GM18498 (cell line): ENCODE measurements at regions not wholly inside any gene's neighbourhood (a gene's known extent, or its start where the extent isn't known, plus 50 kb on each side); places are given as distances from the start of the nearest gene placed in this dataset.
"Not testable (repeated sequence)": the region's sequence is repeated elsewhere in the genome, so short reads cannot be mapped to it uniquely, and the experiment has no call there.

ENCODE experiments used
- ATAC-seq: cut with Tn5 transposase; IDR thresholded peaks from one replicate; pipeline ENCODE4 v1.9.1; 2021; ENCODE audit warnings: mild to moderate bottlenecking, moderate library complexity; ENCODE audit not compliant: unreplicated experiment

DNA sequence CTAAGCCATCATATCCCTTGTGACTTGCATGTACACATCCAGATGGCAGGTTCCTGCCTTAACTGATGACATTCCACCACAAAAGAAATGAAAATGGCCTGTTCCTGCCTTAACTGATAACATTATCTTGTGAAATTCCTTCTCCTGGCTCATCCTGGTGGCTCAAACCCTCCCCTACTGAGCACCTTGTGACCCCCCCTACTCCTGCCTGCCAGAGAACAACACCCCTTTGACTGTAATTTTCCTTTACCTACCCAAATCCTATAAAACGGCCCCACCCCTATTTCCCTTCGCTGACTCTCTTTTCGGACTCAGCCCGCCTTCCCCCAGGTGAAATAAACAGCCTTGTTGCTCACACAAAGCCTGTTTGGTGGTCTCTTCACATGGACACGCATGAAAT, 390.0 kb downstream of the TUSC1 start:
- ATAC-seq, result not testable (repeated sequence)

DNA sequence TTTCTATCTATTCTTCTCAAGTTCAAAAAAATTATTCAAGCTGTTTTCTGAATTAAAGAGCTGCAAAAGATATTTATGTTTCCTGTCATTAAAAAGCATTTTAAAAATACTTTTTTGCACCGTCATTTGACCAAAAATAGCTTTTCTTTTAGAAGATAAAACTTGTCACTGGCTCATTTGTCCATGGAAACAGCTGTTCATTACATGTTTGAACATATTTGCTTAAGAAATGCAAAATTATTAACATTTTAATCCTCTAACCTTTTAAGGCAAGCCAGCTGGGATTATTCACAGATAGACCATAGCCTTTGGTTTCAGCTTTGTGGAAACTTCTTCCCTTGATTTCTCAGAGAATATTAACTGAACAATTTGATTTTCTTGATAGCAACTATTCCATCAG, 393.9 kb downstream of the TUSC1 start:
- ATAC-seq, result no peak

DNA sequence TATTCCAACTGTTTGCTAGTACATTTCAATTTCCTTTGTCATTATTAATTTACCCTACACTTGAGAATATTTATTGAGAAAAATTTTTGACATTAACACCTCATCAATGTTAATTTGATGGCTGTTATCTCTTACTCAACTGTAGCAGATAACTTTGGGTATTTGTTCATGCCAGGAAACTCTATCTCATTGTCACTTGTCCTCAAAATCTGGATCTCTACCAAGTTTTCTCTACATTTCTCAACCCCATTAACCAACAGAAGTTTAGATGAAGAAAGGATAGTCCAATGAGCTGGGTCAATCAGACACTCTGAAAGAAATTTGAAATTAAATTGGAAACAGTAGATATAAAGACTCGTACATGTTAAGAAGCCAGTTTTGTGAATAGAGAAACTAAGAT, 395.3 kb downstream of the TUSC1 start:
- ATAC-seq, result no peak

DNA sequence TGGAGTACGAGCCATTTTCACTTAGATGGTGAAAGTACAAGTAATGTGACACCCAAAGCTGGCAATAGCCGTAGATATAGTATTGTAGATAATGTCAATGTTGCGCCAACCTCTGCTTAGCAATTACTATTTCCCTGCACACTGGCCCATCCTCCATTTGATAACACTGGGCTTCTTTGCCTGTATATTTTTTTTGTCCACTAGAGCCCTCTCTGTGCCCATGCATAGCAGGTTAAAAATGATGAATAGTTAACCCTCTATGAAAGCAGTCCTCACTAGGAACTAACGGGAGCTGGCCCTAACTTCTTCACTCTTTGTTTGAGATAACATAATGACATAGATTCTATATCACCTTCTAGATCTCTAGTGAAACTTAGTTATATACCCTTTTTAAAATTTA, 416.8 kb downstream of the TUSC1 start:
- no peak for ATAC-seq

DNA sequence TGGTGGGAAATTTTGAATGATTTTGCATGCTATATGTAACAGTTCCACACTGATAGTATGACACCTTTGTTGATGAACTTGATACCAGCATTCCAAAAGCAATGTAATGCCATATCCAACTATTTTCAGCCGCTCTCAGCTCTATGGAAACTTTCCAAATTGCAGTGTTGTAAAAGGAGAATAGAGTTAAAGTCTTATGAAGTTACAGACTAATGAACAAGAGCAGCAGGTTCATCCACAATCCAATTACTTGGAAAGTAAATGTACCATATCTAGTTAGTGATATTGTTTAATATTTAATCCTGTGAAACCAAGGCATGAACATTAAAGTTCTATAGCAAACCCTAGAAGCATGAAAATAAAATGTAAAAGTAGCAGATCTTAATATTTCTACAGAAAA, 418.2 kb downstream of the TUSC1 start:
- ATAC-seq, result no peak

DNA sequence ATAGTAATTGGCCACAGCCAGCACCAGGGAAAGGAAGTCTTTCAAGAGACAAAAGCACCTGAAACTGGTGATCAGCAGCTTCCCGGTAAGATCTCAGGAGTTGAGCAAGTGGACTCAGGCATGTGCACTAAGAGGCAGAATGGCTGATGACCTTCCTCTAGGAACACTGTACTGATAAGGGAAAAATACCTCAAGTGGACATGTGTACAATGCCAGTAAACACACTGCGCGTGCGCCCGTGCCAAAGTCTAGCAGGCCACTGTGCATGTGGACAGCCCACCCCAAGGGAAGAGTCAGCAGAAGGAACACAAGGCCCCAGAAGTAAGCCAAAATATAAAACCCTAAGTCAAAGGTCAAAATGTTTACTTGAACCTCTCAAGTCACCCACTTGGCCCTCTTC, 423.0 kb downstream of the TUSC1 start:
- ATAC-seq, result no peak

DNA sequence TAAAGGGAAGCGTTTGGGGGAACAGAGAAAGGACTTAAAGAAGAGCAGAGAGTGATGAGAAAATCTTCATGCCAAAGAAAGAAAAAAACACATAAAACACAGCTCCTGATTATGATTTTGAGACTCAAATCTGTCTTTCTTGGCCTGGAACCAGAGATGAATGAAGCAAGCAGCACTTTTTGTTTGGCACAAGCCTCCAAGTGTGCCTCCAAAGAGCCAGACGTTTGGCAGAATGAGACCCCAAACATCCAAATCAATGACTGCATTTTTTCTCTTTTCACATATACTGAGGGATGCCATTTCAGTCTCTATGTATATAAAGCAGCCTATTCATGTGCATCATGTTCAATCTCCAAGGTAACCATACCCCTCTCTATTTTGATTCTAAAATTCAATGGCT, 424.2 kb downstream of the TUSC1 start:
- ATAC-seq, result no peak

DNA sequence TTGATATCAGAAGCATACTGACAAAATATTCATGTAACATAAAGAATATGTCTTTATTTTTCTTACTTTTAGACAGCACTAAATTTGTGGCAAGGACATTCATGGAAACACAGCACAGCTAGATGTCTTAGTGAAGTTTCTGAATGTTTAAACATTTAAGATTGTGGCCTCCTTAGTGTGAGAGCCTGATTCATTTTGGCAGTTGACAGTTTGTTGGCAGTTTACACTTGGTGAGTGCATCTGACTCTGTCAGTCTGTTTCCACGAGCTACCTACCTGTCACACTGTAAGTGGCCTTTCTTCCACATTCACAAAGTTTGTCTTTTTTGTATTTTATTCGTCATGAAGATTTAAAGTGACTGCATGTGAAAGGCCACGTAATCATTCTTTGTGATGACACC, 436.8 kb downstream of the TUSC1 start:
- ATAC-seq, result no peak

DNA sequence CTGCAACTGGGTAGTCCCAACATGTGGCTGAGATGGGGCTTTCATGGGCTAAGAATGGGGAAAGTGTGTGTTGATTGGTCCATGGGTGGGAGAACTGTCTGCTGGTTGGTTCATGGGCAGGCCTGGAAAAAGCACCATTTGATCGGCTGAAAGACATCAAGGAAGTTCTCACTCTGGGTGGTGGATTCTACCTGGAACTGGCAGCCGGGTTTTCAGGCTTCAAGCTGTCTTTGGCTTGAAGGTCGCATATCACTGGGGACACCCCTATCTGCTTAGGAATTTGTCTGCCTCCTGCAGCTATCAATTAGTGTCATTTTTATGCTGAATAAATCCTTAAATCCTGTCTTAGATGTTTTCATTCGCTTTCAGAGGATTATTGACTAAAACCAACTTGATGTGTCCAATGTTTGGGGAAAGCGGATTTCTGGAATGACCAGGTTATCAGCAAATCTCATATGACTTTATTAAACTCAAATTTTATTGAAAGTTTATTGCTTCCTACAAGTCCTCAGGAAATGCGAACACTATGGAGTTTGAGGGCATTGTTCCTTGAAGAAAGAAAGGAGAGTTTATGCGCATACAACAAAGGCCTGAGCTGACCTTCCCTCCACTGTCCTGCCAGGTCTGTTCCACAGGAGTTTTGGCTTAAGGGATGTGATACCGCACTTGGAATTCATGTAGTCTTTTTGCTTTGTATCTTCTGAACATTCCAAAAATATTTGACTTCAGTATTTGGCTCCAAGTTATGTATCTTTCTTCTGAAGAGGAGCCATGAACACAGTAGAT, 451.1 kb downstream of the TUSC1 start:
- ATAC-seq, result no peak

DNA sequence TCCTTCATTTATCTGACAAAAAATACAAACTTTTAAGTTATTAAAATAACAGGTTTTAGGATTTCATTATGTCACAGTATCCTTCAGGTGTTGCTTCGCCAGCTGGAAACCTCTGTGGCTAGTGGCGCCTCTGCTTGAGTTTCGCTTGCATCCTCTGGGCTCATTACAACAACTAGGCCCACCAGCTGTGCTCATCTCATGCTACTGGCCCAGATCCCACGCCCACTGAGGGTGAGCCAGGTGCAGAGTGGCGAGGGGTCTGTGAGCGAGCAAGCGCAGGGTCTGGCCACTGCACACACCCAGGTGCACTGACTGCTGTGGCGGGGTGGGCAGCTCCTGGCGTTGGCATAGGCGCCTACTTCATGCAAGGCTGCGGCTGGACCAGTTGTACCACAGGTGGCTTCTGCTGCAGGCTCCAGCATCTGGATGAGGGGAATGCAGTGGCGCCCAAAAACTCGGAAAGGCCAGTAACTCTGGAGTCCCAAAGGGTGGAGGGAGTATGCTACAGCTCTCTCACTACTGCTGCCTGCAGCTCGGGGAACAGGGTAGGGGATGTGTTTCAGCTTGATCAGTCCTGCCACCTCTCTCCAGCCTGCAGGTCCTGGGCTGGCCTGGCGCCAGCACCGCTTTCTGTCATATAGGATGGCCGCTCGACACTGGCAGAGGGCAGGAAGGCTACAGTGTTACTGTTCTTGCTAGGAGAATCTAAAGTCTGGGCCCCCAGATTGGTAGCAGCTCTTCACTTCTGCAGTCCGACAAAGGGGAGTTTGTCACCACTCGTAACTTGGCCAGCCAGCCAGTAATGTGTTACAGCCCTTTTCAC, 452.1 kb downstream of the TUSC1 start:
- ATAC-seq, result no peak

DNA sequence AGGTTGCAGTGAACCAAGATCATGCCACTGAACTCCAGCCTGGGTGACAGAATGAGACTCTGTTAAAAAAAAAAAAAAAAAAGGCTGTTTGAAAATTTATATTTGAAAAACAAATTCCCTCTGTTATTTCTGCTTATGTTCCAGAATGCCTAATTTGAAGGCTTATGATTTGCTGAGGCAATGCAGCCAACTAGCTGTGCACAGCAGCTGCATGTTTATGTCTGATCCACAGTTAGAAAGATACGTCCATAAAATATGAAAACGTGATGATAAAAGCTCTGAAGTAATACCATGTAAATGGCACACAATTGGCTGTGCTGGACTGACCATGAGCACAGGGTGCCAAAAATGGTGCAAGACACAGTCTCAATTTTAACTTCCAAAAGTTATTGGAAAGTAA, 453.2 kb downstream of the TUSC1 start:
- ATAC-seq, result no peak

DNA sequence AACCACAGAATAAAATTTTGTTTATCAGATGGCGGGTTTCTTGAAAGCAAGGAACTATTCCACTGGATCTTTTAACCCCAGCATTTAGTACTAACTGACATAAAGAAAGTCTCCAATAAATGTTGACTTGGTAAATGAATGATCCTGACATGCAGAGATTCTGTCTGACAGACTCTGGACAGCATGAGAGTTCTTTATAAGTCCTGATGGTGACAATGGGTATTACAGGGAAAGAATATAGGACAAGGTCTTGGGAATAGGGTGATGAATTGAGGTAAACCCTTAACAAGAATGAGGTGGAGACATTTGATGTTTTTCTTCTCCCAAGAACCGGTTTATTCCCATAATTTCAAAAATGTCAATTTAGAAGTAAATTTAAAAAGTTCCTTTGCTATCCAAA, 453.9 kb downstream of the TUSC1 start:
- no peak for ATAC-seq

DNA sequence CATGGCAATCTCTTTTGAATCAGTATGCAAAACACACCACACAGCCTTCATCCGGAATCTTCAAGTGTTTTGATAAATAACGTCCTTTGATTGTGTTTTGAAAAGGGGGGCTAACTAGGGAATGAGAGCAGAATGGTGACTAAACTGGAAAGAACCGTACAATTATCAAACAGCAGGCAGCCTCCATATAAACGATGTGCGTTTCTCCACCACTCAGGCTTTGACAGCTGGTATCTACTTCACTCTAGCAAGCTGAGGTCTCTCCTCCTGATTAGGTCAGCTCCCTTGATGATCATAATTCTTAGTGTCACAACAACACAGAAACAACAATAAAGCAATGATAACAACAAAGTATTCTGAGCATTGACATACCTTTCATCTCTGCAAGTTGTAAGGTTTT, 465.9 kb downstream of the TUSC1 start:
- ATAC-seq, result no peak

DNA sequence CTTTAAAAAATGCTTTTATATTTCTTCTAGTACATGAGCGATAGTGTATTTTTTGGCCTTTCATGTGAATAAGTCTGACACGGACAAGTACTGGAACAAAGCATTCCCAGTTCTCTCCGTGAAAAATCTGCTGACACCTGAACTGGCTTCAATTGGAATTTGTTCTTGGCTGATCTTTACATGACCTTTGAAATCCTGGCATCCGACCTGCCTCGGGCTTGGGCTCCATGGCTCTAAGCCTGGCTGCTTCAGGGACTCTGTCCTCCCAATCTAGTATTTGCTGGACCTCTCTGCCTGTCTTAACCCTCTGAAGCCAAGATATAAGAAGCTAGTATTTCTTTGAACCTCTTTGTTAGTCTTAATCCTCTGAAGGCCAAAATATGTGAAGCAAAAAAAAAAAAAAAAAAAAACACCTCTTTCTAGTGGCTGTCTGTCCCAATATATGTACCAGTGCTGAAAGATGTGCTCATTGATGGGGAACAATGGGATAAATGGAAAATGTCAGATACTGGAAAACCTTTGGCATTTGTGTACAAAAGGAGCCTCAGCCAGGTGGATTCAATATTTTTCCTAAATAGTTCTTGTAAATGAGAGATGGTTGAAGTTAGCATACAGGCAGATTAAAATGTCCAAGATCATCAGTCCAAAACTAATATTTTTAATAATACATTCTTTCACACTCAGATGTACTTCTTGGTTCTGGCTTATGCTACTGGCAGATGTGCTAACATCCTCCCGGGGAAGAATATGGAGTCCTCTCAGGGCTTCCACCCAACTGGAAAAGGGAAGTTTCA, 470.6 kb downstream of the TUSC1 start:
- ATAC-seq, result no peak

DNA sequence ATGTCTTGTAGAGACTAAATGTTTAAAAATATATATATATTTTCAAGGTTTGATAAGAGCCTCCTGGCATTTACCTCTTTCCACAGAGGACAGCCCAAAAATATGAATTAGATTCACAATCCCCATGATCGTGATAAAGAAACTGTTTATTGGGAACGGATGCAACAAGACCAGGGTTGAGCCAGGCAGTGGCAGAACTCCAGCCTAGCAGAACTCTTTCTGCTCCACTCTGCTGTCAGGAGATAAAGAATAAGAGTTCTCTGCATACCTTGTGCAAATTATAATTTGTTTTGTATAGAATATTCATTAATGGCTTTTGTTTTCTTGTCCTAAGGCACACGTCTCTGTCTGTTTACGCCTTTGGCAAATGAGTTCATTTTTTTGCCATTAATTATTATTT, 472.2 kb downstream of the TUSC1 start:
- ATAC-seq, result no peak

DNA sequence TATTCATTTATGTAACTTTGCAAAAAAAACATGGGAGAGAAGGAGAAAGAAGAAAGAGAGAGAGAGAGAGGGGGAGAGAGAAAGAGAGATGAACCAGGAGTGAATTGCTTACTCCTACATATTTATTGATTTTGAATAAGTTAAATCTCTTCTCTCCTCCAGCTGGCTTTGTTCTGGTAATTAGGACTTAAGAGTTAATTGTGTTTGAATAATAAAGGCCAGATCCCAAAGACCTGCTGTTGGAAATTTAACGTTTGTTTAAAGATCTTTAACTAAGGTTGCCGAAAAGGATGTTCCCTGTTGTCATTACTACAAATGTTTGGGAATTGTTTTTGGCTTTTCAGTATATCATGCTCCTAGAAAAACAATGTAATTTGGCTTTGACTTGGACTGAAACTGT, 473.0 kb downstream of the TUSC1 start:
- no peak for ATAC-seq

DNA sequence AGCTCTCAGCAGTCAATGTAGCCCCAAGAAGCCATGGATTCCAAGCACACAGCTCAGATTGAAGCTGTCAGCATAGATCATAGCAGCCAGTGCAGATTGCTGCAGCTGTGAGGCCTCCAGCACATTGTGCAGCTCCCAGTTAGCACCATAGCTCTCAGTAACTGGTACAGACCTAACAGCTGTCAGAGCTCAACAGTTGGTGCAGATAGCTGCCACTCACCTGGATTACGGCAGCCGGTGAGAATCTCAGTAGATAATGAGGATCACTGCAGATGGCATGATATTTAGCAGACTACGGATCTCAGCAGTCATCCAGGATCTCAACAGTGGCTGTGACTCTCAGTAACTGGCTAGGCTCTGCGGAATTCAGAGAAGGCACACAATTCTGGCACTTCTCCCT, 500.4 kb downstream of the TUSC1 start:
- no peak for ATAC-seq

DNA sequence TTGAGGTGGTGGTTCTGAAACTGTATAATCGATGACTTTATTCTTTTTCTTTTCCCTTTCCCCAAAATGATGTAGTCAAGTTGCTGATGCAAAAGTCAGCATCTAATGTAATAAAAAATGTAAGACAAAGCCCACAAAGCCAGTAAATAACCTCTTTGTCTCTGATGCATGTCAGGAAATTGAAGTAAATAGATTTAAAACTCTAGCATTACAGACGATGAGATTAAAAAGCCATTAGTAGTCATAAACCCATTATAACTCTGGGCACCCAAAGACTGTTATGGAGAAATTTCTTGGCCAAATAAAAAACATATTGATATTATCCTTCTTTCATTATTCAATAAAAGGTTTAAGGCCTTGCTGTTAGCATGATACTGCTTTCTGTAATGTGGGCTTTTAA, 548.7 kb downstream of the TUSC1 start:
- ATAC-seq, result no peak

DNA sequence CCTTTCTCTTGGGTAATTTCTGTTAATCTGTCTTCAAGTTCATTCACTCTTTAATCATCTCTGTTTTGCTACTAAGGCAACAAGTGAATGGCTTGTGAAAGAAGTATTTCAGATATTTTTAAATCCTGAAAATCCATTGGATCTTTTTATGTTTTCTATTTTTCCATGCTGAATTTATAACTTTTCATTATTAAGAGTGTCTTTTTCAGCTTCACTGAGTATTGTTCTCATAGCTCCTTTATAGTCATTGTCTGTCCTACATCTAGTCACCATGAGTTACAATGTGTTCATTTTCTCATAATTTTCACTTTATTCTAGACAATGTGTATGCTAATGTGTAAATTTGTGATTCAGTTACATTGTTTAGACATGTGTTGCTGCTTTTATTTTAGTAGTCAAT, 556.4 kb downstream of the TUSC1 start:
- no peak for ATAC-seq

DNA sequence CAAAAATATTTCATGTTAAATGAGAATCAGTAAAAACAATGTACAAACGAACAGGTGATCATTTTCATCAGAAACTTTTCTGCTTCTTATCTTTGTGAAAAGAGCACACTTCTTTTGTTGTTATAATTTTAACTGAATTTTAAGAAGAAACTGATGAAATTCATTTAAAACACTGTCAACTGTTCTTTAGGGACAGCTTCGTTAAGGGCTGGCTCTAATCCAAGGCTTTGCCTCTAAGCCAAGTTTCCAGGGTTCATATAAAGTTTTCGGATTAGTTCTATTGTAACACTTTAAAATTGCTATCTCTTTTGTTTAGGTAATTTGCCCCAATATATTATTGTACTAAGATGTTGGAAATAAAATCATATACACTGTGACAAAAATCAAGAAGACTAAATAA, 559.2 kb downstream of the TUSC1 start:
- no peak for ATAC-seq

DNA sequence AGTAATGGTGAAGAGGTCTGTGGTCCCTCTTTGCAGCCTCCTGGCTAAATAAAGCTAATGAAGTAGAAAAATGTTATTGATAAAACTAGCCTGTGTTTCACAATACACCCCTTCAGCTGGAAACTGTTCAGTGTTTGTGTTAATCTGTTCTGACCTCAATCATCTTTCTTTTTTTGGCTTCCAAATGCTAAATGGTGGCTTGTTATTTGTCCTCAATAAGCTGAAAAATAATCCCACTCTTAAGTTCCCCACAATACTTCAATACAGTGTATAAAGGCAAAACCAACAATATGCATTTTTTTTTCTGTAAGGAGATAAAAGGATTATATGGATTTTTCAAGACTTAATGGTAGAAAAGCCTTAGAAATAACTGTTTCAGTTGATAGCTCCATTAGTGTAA, 560.5 kb downstream of the TUSC1 start:
- ATAC-seq, result no peak

DNA sequence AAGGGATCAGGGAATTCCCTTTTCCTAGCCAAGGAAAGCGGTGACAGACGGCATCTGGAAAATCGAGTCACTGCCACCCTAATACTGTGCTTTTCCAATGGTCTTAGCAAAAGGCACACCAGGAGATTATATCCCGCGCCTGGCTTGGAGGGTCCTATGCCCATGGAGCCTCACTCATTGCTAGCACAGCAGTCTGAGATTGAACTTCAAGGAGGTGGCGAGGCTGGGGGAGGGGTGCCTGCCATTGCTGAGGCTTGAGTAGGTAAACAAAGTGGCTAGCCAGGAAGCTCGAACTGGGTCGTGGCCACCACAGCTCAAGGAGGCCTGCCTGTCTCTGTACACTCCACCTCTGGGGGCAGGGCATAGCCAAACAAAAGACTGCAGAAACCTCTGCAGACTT, 556.5 kb upstream of the IZUMO3 start:
- ATAC-seq, result not testable (repeated sequence)
